ENCODE measurements at regions not wholly inside any gene's neighbourhood (a gene's known extent, or its start where the extent isn't known, plus 50 kb on each side); places are given as distances from the start of the nearest gene placed in this dataset.
"Not testable (repeated sequence)": the region's sequence is repeated elsewhere in the genome, so short reads cannot be mapped to it uniquely, and the experiment has no call there.

DNA sequence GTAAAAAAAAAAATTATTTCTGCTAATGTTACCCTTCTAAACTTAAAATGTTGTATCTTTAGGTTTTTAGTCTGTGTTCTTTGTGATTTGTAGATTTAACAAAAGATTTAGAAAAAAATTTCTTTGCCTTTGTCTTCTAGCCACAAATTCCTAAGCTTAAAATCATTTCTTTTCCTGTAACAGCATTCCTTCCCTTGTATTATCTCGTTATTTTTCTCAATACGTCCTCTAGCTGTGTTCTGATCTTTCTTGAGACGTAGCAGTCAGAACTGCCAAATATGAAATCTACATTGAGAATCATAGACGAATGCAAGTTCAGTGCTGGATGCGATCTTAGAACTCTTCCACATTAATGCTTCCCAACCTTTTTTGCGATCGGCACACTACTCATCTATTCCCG is 283.1 kb downstream of the UTRN start:
- no peak for TF ChIP-seq CTCF (IDR thresholded peaks at IDR 0.05; ENCODE audit: unreplicated experiment)
- Mint-ChIP-seq H3K4me1 (no peaks in the 10 kb centered on the region), H3K27ac (no peak overlapping the region), H3K4me3 (no peak overlapping the region), H3K36me3 (peaks cover 13% of the 10 kb centered on the region), H3K9me3 (peaks cover 5% of the 10 kb centered on the region), H3K27me3 (ENCODE audit: low read depth) (no peaks in the 10 kb centered on the region)
- DNase-seq (ENCODE audit: low spot score in 2 of 2, unreplicated experiment in 2 of 2) = no peak

GRCh38 chr6:144572541-144572940 is 287.4 kb downstream of the UTRN start:
- not testable (repeated sequence) for H3K9me3 Mint-ChIP-seq; H3K27me3 Mint-ChIP-seq (ENCODE audit: low read depth); H3K4me3 Mint-ChIP-seq; H3K4me1 Mint-ChIP-seq; H3K27ac Mint-ChIP-seq; DNase-seq (ENCODE audit: low spot score in 2 of 2, unreplicated experiment in 2 of 2)
- H3K36me3 Mint-ChIP-seq = peaks cover 21% of the 10 kb centered on the region

- Mint-ChIP-seq H3K36me3 (peaks cover 27% of the 10 kb centered on the region), H3K9me3 (peaks cover 5% of the 10 kb centered on the region), H3K4me1 (peaks cover under 1% of the 10 kb centered on the region), H3K27me3 (ENCODE audit: low read depth) (no peaks in the 10 kb centered on the region), H3K27ac (no peak overlapping the region), H3K4me3 (no peak overlapping the region)
- no peak for TF ChIP-seq CTCF (IDR thresholded peaks at IDR 0.05; ENCODE audit: unreplicated experiment)
- DNase-seq (ENCODE audit: low spot score in 2 of 2, unreplicated experiment in 2 of 2) = no peak
These were observed 289.7 kb downstream of the UTRN start for GRCh38 chr6:144574796-144575195.

- H3K36me3 Mint-ChIP-seq = peaks cover 23% of the 10 kb centered on the region
- TF ChIP-seq CTCF (IDR thresholded peaks at IDR 0.05; ENCODE audit: unreplicated experiment) = no peak
- no peak overlapping the region for H3K4me3 Mint-ChIP-seq
These were observed 290.2 kb downstream of the UTRN start for GRCh38 chr6:144575327-144575726.

GRCh38 chr6:144576871-144577270 is 291.7 kb downstream of the UTRN start:
- Mint-ChIP-seq H3K9me3 (peaks cover 5% of the 10 kb centered on the region), H3K4me1 (peaks cover 12% of the 10 kb centered on the region), H3K36me3 (peaks cover 23% of the 10 kb centered on the region), H3K4me3 (no peak overlapping the region), H3K27ac (no peak overlapping the region), H3K27me3 (ENCODE audit: low read depth) (no peaks in the 10 kb centered on the region)
- no peak for TF ChIP-seq CTCF (IDR thresholded peaks at IDR 0.05; ENCODE audit: unreplicated experiment)
- no peak for DNase-seq (ENCODE audit: low spot score in 2 of 2, unreplicated experiment in 2 of 2)

More at GRCh38 chr6:144575327-144575726, 290.2 kb downstream of the UTRN start:
- no peak for DNase-seq (ENCODE audit: low spot score in 2 of 2, unreplicated experiment in 2 of 2)
- no peaks in the 10 kb centered on the region for H3K27me3 Mint-ChIP-seq (ENCODE audit: low read depth)
- peaks cover 6% of the 10 kb centered on the region for H3K4me1 Mint-ChIP-seq
- H3K9me3 Mint-ChIP-seq = peaks cover 5% of the 10 kb centered on the region
- H3K27ac Mint-ChIP-seq = no peak overlapping the region

GRCh38 chr6:144578385-144579350 is 293.5 kb downstream of the UTRN start:
- DNase-seq (ENCODE audit: low spot score in 2 of 2, unreplicated experiment in 2 of 2) = no peak
- H3K9me3 Mint-ChIP-seq = no peaks in the 10 kb centered on the region
- no peak overlapping the region for H3K27ac Mint-ChIP-seq
- H3K27me3 Mint-ChIP-seq (ENCODE audit: low read depth) = no peaks in the 10 kb centered on the region
- H3K4me1 Mint-ChIP-seq = peaks cover 25% of the 10 kb centered on the region
- peaks cover 17% of the 10 kb centered on the region for H3K36me3 Mint-ChIP-seq
- TF ChIP-seq CTCF (IDR thresholded peaks at IDR 0.05; ENCODE audit: unreplicated experiment) = no peak
- no peak overlapping the region for H3K4me3 Mint-ChIP-seq
